GM21390 (cell line): ENCODE measurements at regions not wholly inside any gene's neighbourhood (a gene's known extent, or its start where the extent isn't known, plus 50 kb on each side); places are given as distances from the start of the nearest gene placed in this dataset.

Source experiments
- ATAC-seq: cut with Tn5 transposase; IDR thresholded peaks from one replicate; pipeline ENCODE4 v1.9.1; 2021; ENCODE audit not compliant: unreplicated experiment

DNA sequence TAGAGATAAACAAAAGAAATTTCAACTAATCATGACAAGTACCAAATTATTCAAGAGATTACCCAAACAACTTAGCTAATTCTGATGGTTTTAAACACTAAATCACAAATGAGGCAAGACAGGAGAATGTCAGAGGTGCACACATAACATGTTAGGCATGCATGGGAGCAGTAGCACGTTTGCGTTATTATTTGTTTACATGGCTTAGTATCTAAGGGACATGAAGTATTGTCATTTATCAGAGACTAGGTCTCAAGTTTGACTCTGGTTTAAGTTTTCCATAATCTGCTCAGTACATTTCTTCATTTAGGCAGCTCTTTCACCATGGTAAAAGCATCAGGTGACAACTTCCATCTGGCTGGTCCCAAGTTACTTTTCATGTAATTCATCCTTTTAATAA, 244.1 kb upstream of the TNC start:
- no peak for ATAC-seq

DNA sequence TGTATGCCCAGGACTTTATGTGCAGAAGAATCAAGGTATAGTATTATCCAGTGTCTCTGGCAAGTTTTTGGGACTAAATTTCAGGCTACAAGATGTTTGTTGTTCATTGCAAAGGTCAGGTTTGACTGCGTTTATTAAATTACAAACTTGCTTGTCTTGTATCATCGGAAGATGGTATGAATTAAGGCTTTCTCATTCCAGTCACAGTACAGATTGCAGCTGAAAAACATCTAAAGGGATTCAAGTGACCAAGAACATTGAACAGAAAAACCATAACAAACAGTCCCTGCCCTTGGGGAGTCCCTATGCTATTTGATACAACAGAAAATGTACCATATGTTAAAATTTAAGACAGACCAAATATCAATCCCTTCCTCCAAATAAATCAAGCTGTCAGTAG, 244.7 kb upstream of the TNC start:
- no peak for ATAC-seq

DNA sequence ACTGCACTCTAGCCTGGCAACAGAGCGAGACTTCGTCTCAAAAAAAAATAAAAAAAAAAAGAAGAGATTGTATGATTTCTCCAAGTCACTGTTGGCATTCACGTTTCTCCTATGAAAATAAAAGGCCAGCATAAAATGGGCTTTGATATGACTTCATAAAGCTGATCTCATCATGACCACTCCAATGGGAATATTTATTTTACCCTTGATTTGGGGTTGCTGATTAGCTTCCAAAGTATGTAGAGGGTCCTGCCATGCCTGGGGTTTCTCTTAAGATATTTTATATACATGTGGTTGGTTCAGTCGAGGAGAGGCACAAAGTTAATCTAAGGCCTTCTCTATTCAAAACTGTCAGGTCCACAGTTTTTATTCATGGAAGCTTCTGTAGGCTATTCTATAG, 247.0 kb upstream of the TNC start:
- ATAC-seq = no peak

DNA sequence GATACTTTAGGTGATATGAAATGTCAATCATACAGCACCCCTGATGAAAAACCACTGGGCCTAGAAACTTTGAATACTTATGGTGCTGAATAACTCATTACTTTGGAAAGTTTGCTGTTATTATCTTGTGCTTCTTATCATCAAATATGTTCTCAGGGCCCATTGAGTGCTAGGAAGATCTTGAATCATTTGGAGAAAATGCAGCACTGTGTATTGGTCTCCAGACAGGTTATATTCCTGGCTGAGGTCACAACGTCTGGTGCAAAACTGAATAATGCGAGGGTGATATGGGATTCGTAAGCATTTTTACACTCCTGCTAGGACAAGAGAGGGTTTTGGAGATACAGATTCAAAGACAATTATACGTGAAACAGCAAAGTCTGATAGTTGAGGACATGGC, 249.4 kb upstream of the TNC start:
- ATAC-seq = no peak

DNA sequence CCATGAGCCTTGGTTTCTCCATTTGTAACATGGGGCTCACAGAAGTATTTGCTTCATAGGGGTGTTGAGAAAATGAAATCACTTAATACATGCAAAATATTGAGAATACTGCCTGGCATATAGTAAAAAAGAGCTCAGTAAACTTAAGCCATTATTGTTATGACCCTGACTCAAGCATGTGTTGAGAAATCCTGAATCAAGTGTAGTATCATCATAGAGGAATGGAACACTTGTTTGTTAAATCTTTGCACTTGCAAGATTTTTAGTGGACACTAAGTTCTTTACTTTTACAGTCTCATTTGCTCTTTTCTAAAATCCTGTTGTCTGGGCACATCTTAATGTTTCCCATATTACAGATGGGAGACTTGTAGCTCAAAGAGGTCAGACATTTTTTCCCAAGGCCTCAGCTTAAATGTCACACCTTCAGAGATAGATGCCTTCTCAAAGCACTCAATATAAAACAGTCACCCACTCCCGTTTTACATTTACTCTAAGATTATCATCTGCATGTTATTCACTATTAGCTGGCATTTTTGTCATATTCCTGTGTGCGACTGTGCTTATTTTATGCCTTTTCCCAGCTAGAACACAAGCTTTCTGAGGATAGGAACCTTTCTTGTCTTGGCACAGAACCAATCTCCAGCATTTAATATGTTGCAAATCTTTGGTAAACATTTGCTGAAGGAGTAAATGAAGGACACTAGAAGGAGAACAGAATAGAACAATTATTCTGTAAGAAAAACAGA, 250.0 kb upstream of the TNC start:
- ATAC-seq = no peak

DNA sequence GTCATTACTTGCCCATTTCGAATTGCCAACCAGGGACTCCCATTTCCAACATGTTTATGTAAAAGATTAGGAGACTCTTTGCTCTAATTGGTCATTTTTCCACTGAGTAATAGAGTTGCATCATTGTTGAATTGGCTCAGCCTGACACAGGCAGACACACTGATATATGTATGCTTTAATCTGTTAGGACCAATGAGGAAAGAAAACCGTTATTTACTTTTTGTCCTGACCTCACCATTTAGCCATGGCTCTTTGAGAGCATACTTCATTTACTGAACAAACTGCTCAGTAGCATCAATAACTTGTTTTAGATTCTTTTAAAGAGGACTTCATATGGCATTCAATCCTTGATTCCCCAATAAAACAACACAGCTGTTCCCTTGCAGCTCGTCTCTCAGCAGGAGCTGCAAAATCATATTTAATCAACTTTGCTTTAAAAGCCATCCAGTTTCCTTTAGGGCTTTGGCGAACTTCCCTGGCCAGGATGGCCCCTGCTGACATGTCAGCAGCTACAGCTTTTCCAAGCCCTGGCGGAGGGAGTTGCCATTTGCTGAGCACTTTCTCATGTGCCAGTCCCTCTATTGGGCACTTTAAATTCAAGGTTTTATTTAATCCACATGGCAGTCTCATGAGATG, 251.5 kb upstream of the TNC start:
- ATAC-seq = no peak

DNA sequence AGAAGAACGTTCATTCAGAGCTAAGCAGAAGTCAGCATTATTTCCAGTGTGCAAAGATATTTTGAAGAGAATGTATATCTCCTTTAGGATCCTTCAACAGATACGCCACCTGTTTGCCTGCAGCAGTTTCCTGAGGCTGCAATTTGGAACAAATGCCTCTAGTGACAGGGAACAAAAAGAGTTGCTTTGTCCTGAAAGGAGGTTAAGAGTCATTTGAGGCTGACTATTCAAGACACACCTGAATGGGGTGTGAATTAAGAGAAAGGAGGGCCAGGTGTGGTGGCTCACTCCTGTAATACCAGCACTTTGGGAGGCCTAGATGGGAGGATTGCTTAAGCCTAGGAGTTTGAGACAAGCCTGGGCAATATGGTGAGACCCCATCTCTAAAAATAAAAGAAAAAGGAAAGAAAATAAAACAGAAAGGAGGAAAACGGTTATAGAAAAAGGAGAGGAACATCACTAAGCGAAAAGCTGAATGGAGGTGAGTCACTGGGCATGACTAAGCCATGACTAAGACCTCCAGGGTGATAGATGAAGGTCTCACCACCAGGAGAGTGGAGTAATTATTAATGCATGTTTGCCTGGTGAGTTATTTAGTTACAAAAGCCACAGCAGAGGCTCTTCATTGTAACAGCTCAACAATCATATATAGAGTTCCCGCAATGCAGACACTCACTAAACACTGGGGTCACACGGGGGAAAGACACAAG, 255.2 kb upstream of the TNC start:
- peak; percentile 76 for ATAC-seq

DNA sequence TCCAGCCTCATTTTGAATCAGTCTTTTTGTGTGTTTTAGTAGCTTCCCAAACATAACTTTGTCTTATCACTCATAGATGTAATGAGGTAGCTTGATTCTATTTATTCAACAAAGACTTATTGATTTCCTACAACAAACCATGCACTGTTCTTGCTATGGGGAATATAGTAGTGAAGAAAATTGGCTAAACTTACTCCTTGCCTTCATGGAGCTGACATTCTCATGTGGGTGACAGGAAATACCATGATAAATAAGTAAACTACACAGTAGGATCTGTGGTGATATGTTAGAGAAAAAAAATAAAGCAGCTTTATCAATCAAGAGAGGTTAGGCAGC, 255.7 kb upstream of the TNC start:
- ATAC-seq = peak; percentile 23

DNA sequence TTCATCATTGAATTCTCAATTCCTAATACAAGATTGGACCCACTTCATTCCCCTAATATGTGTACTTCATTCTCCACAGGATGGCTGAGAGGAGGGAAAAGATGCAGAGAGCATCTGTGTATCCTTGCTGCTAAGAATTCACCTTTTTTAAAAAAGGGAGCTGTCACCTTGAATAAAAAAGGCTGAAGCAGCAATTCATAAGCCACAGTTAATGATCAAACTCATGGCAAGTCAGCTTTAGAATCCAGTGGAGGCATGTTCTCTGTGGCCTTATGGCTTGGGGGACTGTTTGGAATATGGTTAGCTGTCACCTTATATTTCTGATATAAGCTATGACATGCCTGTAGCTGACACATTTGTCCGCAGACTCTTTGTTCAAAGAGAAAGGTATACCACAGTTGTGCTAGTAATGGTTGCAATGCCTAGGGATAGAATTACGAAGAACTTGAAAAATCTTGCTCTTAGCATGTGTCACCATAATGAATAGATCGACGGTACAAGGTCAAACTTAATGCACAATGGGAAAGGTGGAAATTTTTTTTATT, 256.8 kb upstream of the TNC start:
- no peak for ATAC-seq

DNA sequence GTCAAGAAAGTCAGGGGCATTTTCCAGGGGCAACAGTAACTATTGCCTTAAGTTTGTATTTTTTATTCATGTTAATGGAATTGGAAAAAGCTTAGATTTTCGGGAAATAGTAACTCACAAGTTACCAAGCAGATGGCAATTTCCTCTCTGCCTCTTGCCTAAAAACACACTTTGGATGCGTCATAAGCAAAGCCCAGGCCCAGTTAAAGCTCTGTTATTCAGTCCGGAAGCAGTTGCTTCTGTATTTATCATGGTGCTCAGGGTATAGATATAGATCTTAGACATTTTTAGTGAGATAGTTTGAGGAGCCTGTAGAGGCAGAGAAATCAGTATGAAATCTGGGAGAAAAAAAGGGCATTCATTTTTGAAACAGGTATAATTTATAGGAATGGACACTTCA, 260.3 kb upstream of the TNC start:
- no peak for ATAC-seq

DNA sequence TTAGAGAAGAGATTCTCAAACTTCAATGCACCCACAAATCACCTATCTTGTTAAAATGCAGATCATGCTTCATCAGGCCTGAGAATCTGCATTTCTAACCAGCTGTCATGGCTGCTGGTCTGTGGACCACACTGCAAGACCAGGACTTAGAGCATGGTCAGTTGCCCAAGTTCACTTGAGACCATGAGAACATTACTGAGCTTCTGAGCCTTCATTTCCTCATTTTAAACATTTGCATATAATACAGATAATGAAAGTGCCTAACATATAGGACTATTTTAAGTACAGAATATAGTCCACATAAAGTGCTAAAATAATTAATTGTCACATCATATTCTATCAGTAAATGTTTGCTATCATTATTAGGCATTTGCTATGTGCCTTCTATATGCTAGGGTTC, 260.8 kb upstream of the TNC start:
- ATAC-seq = no peak

DNA sequence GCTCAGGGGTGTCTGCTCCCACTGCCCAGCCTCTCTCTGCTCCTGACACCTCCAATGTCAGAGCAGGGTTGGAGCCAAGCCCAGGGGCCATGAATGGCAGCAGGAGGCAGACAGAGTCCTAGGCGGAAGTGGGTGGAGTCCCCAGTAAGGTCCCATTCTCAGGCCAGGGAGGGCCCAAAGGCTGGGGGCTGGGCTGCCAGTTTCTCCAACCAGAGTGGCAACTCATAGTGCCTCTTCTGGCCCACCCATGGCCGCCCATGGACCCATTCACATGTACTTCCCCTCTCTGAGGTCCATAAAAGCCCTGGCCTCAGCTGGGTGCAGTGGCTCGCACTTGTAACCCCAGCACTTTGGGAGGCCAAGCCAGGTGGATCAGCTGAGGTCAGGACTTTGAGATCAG, 261.8 kb upstream of the TNC start:
- ATAC-seq = no peak

DNA sequence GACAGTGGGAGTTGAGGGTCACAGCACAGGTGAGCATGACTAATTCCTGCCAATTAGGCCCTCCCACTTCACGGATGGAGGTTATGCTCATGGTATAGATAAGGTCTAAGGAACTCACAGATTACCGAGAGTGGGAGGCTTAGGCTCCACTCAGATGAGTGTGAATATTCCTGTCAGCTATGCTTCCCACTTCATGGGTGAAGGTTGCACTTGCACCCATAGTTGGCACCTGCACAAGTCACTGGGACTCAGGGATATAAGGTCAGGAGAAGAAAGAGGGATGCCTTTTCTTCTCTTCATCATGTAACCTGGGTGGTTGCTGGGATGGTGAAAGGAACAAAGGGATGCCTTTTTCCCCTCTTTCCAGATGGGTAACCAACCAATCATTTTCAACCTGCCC, 264.9 kb upstream of the TNC start:
- ATAC-seq = no peak

DNA sequence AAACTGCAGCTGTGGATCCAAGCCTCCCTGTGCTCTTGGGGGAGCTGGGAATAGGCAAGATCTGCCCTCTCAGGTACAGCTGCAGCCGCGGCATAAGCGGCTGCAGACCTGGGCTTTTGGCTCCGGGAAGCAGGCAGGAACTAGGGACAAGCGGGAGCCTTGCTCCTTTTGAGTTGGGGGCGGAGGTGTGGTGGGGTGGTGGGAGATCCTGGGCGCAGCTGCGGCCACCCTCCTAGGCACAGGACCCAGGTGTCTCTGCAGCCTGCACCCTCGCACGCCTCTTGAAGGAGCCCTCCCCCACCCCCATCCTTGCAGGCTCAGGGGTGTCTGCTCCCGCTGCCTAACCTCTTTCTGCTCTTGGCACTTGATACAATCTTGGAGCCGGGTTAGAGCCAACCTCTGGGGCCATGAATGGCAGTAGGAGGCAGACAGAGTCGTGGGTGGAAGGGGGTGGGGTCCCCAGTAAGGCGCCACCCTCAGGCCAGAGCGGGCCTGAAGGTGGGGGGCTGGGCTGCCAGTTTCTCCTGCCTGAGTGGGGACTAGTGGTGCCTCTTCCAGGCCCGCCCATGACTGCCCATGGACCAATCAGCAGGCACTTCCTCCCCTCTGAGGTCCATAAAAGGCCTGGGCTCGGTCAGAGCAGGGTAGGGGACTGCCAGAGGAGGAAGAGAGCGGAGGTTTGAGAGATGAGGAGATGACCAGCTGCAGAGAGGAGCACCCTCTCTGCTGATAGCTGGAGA, 267.6 kb upstream of the TNC start:
- no peak for ATAC-seq

DNA sequence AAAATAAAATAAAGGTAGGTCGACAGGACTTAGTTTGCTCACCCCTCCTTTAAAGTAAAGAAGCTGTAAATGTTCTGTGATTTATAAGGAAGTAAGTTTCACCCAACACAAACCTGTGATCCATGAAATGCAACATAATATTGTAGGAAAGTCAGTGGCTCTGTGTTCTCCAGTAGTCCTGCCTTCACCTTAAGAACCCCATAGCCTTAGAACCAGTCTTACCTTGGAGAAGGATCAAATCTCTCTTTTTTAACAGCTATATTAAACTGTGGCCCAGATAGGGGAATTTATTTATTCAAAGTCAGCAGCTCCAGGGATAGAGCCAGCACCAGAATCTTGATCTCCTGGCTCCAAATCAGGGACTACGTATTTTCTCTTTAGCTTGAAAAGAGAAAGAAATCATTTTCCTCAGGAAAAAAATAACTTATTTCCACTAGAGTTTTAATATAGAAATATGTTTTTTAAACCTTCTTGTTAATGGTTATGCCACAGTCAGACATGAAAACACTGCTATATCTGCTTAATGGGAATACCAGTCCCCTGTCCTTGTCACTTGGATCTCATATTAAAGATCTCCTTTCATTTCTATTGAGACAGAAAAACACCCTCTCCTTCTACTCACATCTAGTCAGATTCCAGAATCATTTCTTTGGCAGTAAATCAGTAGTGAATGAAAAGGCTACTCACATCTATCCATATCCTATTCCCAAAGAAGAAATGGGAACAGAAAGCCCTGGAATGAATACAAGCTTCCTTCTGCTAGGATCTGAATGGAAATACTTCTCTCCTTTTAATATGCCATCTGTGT, 269.2 kb upstream of the TNC start:
- no peak for ATAC-seq

DNA sequence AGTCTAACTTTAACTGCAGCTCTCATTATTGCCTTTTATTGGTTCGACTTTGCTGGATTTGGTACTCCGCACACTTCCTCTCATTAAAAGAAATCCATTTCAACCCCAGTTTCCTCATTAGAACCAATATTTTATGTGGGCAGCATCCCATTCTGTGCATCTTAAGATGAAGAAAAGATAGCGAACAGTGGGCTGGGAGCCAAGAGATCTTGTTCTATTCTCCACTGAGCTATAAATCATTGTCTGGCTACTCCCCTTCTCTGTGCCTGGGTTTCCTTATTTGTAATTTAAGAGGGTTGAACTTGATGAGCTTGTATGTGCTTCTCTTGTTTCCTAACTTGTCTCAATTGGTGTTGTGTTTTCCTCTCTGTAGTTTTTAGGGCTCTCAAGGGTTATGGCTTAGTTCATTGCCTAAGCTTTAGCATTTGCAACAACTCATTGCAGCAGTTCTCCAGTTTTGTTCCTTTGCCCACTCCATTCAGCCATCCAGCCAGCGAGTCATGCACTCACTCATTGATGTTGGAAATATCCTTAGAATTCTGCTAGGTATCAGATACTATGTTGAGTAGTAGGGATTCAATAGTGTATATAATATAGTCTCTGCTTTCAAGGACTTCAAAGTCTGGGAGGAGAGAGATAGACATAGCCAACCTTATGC, 273.3 kb upstream of the TNC start:
- ATAC-seq = no peak

DNA sequence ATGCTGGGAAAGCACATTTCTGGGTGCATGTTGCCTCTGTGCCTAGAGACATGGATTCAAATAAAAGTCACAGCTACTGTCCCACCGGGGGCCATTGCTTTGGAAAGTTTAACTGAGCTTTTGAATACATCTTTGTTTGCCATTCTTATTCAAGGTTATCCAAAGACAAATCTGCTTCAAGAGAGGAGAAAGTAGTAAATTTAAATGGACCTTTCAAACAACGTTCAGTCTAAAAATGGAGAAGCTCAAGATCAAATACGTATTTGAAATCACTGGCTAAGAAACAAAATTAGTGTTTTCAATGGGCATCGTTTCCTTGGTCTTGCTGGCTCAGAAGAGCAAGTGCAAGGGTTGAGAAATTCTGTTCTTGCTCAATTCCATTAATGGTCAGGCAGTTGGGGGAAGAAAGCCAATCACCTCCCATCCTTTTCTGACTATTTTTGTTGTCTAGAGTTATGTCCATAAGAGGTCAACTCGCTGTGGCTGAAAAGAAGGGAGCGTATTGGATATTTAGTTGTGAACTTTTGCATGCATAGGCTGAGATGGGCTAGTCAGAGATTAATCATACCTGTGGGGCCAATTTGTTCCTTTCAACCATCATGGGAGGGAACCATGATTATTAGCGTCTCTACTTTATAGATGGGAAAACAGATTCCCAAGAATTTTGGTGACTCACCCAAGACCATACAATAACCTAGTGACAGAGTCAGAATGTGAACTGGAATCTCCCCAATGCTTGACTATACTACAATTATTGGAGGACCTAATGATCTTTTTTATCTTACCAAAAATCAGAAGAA, 276.2 kb upstream of the TNC start:
- no peak for ATAC-seq

DNA sequence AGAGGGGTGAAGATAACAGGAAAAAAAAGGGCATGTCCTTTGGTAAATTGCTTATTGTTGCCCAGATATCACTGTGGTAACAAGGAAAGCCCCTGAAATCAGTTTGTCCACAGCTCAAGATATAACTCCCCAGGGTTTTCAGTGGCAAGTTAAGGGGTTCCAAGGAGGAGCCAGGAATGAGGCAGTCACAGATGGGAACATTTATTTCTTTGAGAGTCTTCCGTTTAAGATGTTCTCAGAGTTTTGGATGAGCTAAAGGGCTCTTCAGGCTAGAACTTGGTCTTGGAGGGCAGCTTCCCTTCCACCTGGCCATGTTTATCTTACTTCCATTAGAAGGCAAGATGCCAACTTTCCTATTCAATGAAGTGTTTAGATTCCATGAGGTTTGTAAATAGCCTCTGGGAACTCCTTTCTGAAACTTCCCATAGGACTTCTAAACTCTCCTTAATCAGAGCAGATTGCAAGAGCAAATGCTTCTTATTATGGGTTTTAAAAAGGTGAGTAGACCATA, 277.6 kb upstream of the TNC start:
- no peak for ATAC-seq

DNA sequence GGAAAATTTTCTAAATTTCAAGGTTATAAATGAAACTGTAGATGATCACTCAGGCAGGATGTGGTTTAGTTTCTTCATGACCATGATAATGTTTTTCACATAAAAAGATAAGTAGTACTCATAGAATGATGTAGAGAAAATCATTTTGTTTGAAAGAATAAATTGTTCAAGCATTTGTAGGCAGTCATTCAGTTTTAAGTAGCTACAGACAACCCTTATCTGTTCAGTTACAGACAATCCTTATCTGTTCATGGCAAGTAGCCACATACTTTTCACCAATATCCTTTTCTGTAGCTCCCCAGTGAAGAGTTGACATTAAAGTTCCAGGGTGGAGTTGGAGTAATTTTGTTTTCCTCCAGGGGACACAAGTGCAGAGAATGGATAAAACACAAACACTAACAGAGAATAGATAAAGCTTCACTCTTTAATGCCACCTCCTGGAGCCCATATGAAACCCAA, 278.1 kb upstream of the TNC start:
- ATAC-seq = no peak
